IPS DF 19.7 (cell line): ENCODE measurements at regions not wholly inside any gene's neighbourhood (a gene's known extent, or its start where the extent isn't known, plus 50 kb on each side); places are given as distances from the start of the nearest gene placed in this dataset.
"Not testable (repeated sequence)": the region's sequence is repeated elsewhere in the genome, so short reads cannot be mapped to it uniquely, and the experiment has no call there.

Experiments used
- DNase-seq: peaks from one replicate; pipeline ENCODE4 v3.0.0-alpha.2; 2013; ENCODE audit warnings: low read depth, low spot score

DNA sequence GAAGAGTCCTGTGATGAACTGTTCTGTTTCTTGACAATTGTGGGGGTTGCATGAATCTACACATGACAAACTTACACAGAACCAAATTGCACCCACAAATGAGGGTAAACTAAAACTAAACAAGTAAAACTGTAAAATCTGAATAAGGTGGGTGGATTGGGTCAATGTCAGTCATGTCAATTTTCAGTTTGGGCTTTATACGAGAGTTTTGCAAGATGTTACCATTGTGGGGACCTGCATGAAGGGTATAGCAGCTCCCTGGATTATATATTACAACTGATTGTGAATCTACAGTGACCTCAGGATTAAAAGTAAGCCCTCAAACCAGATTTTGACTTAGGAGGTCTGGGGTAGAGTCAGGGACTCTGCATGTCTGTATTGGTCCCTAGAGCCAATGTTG lies 101.5 kb upstream of the LHX5 start:
- DNase-seq = no peak

DNA sequence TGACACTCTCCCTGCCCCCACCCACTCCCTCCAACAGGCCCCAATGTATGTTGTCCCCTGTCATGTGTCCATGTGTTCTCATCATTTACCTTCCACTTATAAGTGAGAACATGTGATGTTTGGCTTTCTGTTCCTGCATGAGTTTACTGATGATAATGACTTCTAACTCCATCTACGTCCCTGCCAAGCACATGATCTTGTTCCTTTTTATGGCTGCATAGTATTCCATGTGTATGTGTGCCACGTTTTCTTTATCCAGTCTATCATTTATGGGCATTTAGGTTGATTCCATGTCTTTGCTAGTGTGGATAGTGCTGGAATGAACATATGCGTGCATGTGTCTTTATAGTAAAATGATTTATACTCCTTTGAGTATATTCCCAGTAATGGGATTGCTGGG lies 100.0 kb upstream of the LHX5 start:
- no peak for DNase-seq

DNA sequence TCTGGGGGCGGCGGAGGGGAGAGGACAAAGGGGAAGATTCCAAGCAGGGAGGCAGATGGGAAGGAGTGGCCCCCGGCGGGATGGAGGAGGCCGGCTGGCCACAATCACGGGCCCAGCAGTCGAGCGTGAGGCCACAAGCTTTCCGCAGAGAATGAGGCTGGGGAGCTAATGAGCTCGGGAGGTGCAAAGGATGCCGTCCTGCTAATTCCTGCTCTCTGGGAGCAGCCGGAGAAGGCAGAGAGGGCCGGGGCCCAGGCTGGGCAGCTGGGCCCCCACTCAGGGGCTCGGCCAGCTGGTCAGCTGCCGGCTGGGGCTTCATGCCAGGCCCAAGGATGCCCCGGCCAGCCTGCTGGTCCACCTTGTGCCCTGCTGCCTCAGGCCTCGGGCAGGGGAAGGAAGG lies 98.1 kb upstream of the LHX5 start:
- DNase-seq = no peak

DNA sequence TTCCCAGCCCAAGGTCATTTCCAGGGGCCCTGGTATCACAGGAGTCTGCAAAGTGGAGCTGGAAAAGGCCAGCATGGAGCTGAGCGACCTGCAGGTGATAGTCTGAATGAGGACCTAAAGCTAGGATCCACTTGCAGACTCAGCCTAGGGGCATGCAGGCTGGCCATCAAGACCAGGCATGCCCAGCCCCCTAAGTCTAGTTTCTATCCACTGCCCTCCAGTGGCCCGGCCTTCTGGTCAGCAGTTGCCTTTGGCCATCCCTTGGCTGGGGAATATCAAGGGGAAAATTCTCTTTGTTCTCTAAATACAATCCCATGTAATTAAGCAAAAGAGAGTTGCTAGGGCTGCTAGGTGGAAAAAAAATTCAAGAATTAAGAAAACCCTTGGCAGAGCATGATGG lies 96.3 kb upstream of the LHX5 start:
- DNase-seq = no peak

DNA sequence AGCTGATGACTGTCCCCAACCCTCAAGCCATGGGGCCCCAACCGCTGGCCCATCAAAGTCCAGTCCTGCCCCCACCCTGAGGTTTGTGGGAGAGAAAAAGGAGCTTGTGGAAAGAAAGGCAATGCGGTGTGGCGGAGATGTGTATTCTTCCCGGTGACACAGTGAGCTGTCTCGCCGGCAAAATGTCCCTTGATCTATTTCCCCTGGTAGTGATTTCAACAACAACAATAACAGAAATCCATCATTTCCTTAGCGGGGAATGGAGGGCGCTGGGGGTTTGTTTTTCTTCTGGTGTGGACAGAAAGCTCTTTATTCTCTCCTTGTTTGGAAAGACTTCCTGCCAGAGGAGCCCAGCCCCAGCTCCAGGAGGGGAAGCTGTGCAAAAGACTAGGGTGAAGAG lies 93.7 kb upstream of the LHX5 start:
- DNase-seq = no peak

DNA sequence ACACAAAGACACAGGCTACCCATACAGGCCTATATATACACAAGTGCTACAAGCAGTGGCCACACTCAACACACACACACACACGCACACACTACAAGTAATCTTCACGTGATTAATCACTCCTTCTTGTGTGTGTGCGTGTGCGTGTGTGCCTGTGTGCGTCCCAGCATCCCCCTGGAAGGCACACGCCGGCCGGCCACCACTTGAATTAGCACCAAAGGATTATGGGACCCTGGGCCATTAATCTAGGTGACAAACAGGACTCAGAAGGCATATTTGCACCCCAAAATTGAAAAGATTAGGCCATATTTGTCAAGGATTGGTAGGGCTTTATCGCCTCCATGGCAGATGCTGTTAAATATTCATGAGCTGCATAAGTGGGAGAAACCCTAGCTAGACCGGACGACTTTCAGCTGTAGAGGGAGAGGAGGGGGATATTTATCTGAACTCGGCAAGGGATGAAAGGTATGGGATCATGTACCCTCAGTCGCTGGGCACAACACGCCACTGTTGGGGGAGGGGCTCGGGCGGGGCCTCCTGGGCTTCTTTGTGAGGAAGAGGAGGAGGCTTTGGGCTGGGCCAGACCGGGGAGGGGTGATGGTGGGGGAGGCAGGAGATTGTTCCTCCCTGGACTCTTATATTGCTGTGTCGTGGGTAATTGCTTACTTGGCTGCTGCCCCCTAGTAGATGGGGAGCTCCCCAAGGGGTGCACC lies 89.6 kb upstream of the LHX5 start:
- DNase-seq = no peak

DNA sequence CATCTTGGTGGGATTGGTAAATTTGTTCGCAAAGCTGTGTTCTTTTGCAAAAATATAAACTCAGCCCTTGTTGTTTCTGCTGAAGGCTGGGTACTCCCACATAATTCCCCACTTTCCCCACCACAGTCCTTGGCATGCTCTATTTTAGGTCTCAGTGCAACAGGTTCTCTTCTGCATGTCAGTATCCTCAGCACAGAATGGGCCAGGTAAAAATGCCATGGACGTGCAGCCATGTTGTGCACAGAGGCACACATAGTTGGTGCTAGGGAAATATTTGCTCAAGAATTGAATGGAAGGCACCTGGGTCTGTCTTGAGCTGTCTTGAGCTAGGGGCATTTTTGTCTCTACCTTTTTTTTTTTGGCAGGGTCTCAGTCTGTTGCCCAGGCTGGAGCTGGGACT lies 87.8 kb upstream of the LHX5 start:
- no peak for DNase-seq

DNA sequence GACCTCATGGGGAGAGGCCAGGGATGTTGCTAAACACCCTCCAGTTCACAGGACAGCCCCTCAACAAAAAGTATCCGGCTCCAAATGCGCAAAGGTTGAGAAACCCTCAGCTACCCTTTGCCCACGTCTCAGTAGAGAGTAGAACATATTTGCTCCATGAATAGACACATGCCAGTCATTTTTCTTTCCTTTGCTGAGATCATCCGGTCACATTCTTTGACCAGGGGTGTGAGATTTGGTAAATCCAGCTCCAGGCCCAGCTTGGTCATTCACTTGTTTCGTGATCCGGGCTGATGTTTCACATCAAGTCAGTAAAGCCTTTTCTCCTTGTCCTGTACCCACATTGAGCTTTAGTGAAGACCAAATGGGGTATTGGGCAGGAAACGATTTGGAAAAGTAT lies 83.6 kb upstream of the LHX5 start:
- DNase-seq = no peak

DNA sequence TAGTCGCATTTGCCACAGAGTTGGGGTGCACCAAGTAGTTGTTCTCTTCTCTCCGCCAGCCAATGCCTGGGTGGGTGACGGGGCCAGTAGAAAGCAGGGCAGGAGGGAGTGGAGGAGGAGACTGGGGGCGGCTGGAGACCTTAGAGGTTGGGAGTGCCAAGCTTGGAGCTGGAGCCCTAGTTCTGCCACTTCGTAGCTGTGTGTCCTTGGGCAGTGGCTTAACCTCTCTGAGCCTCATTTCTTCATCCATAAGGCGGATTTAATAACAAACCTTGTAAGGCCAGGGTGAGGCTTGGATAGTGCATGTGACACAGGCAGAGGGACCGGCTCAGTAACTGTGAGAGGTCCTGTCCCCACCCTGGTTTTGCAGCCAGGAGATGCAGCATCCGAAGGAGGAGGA lies 81.1 kb upstream of the LHX5 start:
- no peak for DNase-seq

DNA sequence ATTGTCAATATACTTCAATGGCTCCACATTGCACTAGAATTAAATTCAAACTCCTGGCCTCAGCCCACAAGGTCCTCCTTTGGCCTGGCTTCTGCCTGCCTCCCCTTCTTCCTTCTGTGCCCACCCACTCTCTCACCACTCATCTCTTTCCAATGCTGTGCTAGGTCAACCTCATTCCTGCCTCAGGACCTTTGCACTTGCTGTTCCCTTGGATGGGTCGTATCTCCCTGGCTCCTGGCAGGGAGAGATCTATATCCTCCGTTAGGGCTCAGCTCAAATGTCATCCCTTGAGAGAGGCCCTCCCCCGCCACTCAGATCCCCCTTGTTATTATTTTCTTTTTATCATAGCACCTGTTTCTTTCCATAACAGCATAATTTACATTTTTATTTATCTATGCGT lies 79.9 kb upstream of the LHX5 start:
- DNase-seq = no peak

DNA sequence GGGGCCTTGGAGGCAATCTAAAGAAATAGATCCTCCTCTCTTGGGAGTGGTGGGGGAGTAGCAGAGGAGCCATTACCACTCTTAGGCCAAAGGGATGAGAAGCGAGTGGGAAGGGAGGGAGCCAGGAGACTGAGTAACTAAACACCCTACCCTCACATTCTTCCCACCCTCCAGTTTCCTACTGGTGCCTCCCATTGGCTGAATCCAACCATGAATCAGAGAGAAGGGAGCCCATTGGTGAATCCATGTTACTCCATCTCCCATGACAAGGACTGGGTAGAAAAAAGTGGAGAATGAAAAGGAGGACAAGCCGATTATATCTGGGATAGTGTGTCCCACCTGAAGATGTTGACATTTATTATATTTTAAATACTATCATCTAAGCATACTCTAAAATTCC lies 76.8 kb upstream of the LHX5 start:
- no peak for DNase-seq

DNA sequence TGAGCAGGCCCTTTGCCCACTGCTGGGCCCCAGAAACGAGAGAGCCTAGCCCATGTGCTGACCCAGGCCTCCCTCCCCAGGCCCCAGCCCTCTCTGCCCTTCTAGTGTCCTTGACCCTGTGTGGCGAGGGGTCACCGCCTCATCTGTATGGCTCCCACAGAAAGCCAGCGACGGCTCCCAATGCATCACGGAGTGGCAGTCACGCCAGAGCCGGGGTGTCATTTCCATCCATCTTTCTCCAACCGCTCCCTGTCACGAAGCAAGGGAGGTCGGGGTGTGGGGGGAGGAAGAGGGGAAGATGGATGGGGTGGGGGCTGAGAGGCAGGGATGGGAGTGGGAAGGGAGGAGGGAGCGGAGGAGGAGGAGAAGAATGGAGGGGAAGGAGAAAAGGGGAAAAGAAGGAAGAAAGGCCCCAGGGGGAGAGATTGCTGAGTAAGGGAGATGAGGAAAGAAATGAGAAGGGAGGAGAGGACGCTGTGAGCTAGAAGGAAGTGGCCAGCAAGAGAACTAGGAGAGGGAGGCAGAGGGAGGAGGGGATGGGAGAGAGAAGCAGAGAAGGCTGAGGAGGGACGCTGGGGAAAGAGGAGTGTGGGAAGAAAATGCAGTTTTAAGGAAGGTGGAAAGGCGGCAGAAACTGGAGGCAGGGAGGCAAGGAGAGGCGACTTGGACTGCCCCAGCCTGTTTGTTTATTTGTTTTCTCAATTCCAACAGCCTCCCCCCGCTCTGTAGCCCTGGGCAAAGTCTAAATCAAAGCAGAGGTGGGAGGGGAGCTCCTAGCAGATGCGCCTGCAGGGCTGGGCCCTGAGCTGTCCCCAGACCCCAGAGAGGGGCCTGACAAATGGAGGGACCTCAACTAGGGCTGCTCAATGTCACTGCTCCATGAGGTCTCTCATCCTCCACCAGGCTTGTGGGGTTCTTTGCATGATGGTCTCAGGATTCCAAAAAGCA lies 75.5 kb upstream of the LHX5 start:
- no peak for DNase-seq

DNA sequence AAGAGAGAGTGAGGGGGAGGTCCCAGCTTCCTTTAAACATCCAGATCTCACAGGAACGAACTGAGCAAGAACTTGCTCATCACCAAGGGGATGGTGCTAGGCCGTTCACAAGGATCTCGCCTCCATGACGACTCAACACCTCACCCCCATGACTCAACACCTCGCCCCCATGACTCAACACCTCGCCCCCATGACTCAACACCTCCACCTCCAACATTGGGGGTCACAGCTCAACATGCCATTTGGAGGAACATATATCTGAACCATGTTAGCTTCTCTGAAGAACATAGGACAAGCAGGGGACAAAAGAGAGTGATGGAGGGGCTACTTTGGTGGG lies 66.0 kb upstream of the LHX5 start:
- DNase-seq = no peak

DNA sequence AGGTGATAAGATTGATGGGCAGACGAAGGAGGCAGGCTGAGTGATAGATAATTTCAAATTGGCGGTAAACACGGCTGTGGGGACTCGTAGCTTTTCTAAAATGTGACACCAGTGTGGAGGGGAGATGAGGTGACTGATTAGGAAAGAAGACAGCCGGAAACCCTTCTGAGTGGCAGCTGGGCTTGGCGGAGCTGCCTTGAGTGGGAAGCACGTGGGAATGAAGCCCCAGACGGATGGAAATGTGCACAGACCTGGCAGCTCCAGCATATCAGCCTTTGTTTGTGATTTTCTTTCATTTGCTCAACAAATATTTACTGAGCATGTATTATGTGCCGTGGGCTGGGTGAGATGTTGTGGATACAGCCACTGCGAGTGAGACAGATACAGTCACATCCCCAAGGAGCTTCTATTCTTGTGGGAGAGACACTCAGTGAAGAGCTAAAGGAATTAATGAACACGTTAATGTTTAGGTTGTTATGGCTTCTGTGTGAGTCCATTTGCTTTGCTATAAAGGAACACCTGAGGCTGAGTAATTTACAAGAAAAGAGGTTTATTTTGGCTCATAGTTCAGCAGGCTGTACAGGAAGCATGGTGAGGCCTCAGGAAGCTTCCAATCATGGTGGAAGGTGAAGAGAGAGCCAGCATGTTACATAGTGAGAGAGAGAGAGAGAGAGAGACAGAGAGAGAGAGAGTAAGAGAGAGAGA lies 65.5 kb upstream of the LHX5 start:
- no peak for DNase-seq

DNA sequence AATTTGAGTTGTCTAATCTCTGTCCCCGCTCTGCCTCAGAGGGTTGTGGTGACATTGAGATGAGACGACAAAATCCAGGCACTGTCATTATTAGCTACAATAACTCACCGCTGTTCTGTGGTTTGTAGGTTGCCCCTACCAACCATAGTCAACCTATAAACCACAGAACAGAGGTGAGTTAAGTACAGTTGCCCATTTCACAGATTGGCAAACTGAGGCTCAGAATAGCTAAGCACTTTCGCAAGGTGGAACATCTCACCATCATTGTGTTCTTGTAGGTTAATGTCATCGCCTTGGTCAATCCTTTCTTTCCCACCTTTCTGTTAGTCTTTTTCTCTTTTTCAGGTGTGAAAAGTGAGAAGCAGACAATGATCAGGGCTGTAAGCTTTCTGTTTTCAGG lies 63.4 kb upstream of the LHX5 start:
- no peak for DNase-seq

DNA sequence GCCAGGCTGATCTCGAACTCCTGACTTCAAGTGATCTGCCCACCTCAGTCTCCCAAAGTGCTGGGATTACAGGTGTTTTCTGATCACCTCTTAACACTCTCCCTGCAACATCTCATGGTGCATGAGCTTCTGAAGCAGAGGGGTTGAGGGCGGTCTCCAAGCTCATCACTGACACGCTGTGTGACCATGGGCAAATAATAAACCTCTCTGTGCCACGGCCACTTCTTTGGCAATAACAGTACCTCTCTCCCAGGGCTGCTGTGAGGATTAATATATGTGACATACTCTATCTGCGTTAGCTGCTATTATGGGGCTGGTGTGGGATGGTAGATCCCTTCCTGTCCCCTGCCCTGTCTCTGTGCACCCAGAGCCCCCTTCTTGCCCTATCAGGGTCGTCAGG lies 62.9 kb upstream of the LHX5 start:
- DNase-seq = no peak

DNA sequence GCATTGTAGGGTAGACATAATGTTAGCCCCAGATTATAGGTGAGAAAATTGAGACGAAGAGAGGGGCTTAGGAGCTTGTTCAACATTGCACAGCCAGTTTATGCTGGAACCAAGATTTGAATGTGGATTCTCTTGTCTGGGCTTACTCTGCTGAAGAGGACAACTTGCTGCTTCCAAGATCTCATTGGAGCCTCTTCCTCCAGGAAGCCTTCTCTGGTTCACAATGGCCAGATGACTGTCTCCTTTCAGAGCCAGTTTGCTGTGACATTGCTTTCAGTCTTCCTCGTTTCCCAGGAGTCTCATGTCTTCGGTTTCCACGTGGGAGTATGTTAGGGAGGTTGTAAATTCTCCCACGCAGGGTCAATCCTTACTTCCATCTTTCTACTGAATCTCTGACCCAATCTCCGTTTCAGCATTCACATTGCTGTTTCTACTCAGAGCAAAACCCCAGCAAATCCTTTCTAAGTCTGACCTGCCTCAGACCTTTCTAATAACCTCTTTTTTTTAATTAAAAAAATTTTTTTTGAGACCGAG lies 62.2 kb upstream of the LHX5 start:
- no peak for DNase-seq

DNA sequence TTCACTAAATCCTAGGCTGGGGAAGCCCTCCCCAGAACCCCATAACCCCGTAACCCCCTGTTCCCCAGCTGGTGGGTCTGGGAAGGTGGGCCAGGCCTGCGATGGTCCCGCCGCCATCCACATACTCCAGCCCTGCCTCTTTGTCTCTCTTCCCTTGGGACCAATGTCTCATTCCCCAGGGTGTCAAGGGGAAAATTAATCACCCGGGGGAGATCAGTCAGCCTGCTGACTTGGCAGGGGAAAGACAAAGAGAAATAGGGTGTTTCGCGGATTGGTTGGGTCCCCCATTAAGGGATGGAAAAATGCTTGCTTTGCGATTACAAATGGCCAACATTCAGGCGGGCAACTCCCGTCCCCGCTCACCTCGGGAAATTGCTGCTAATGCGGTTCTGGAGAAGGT lies 60.6 kb upstream of the LHX5 start:
- no peak for DNase-seq

DNA sequence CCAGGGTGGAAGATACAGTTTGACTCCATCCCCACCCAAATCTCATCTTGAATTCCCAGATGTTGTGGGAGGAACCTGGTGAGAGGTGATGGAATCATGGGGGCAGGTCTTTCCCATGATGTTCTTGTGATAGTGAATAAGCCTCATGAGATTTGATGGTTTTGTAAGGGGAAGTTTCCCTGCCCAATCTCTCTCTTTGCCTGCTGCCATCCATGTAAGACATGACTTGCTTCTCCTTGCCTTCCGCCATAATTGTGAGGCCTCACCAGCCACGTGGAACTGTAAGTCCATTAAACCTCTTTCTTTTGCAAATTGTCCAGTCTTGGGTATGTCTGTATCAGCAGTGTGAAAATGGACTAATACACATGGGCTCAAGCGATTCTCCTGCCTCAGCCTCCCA lies 59.4 kb upstream of the LHX5 start:
- DNase-seq = not testable (repeated sequence)

DNA sequence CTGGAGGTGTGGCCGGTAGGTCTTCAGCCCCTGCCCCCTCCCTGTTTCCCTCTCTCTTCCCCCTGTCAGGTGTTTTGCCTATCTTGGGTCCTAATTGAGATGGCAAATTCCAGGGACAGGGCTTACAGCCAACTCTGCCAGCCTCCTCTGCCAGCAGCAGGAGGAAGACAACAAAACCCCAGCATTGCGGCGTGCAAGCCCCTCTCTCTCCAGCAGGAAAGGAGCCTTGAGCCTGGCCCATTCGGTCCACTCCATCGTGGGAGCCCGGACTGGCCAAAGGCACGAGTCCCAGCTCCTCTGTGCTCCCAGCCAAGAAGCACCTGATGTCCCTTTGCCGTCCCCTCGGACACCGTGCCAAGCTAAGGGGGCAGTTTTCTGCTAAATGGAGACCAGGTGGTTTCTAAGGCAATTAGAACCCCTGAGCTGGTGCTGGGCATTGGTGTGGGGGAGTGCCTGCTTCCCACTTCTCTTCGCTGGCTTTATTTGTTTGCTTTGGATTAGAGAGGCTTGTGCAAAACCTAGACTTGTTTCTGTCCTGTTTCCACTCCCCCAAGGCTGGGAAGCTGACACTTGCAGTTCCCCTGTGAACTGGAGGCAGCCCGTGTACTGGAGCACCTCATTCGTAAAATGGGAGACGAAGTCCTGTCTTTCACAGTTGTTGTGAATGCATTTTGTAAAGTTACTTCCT lies 57.1 kb upstream of the LHX5 start:
- no peak for DNase-seq

DNA sequence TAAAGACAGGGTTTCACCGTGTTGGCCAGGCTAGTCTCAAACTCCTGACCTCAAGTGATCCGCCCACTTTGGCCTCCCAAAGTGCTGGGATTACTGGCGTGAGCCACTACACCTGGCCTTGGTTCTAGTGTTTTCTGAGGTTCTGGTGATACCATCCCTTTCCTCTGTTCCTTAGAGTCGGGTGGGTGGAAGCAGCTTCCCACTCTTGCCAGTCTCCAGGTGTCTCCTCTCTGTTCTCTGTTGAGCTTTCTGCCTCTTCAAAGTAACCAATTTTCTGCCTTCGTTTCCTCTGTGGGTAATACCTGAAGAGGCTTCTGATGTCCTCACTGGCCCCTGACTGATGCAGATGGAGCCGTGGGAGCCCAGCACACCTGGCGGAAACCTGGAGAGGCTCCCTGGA lies 53.4 kb upstream of the LHX5 start:
- no peak for DNase-seq

DNA sequence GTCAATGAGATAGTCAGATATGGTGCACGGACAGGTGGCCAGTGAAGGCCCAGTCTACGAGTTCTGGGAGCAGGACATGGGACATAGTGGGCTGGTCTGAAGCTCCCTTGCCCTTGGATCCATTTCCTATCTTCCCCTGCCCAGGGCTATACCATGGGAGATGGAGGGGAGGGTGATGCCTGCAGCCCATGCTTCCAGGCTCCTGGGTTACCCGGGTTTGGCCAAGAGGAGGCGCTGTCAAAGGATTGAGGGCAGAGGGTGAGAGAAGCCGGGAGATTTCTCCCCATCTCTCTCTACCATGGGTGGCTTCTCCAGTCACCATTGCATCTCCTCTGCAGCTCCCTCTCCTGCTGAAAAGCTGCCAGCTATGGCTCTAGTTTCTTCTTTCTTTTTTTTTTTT lies 52.8 kb upstream of the LHX5 start:
- DNase-seq = no peak
